Astrocyte (in vitro differentiated cells and primary cell): ENCODE measurements at regions not wholly inside any gene's neighbourhood (a gene's known extent, or its start where the extent isn't known, plus 50 kb on each side); places are given as distances from the start of the nearest gene placed in this dataset.

ENCODE experiments used
- DNase-seq: peaks from one replicate; pipeline ENCODE4 v3.0.0-alpha.2; 2010; ENCODE audit warnings: low read depth
- FAIRE-seq: peaks from 2 replicates; lab custom pipeline; 2011; peaks lifted over from hg19 to GRCh38; lab: Jason Lieb, UNC
- H2AFZ ChIP-seq: 2 replicates; pipeline ENCODE4 v1.6.0; 2012; ENCODE audit warnings: low read depth, low read length, inconsistent platforms
- H3K27ac ChIP-seq: 2 replicates; pipeline ENCODE4 v1.5.1; 2011; ENCODE audit warnings: low read depth, low read length, inconsistent platforms
- H3K27me3 ChIP-seq: 2 replicates; pipeline ENCODE4 v1.6.0; 2011; ENCODE audit warnings: low read length, inconsistent platforms; ENCODE audit not compliant: insufficient read depth
- H3K36me3 ChIP-seq: 2 replicates; pipeline ENCODE4 v1.5.1; 2011; ENCODE audit warnings: low read length, inconsistent platforms; ENCODE audit not compliant: insufficient read depth
- H3K4me1 ChIP-seq: 2 replicates; pipeline ENCODE4 v1.5.1; 2011; ENCODE audit warnings: low read length, inconsistent platforms; ENCODE audit not compliant: insufficient read depth
- H3K4me2 ChIP-seq: 2 replicates; pipeline ENCODE4 v1.6.0; 2012; ENCODE audit warnings: low read length, inconsistent platforms
- H3K4me3 ChIP-seq: 2 replicates; pipeline ENCODE4 v1.5.1; 2011; ENCODE audit warnings: low read depth, mild to moderate bottlenecking, low read length, inconsistent platforms; ENCODE audit not compliant: insufficient read depth
- H3K79me2 ChIP-seq: 2 replicates; pipeline ENCODE4 v1.6.0; 2012; ENCODE audit warnings: mild to moderate bottlenecking, low read length, inconsistent platforms; ENCODE audit not compliant: insufficient read depth
- H3K9ac ChIP-seq: 2 replicates; pipeline ENCODE4 v1.6.0; 2012; ENCODE audit warnings: mild to moderate bottlenecking, low read length, inconsistent platforms
- H3K9me3 ChIP-seq: 2 replicates; pipeline ENCODE4 v1.5.1; 2012; ENCODE audit warnings: low read depth, mild to moderate bottlenecking, low read length, inconsistent platforms; ENCODE audit not compliant: insufficient read depth
- H4K20me1 ChIP-seq: 2 replicates; pipeline ENCODE4 v1.6.0; 2012; ENCODE audit warnings: low read length, inconsistent platforms; ENCODE audit not compliant: insufficient read depth
- H3K27ac Mint-ChIP-seq: one replicate; pipeline ENCODE4 v1.8.0; 2021; ENCODE audit warnings: mild to moderate bottlenecking, mixed read lengths; ENCODE audit not compliant: unreplicated experiment
- H3K27me3 Mint-ChIP-seq: one replicate; pipeline ENCODE4 v1.8.0; 2021; ENCODE audit warnings: low read depth, mixed read lengths; ENCODE audit not compliant: unreplicated experiment
- H3K36me3 Mint-ChIP-seq: one replicate; pipeline ENCODE4 v1.8.0; 2021; ENCODE audit warnings: low read depth, mixed read lengths; ENCODE audit not compliant: unreplicated experiment
- H3K4me1 Mint-ChIP-seq: one replicate; pipeline ENCODE4 v1.8.0; 2021; ENCODE audit warnings: low read depth, mixed read lengths; ENCODE audit not compliant: unreplicated experiment
- H3K4me3 Mint-ChIP-seq: one replicate; pipeline ENCODE4 v1.8.0; 2021; ENCODE audit warnings: mild to moderate bottlenecking, moderate library complexity, mixed read lengths; ENCODE audit not compliant: unreplicated experiment
- H3K9me3 Mint-ChIP-seq: one replicate; pipeline ENCODE4 v1.8.0; 2021; ENCODE audit warnings: mild to moderate bottlenecking, mixed read lengths; ENCODE audit not compliant: unreplicated experiment
- EZH2 ChIP-seq: IDR thresholded peaks from 2 replicates; pipeline ENCODE4 v1.6.1; 2012; ENCODE audit warnings: mild to moderate bottlenecking, low read length, inconsistent platforms; ENCODE audit not compliant: insufficient read depth
- TF ChIP-seq, protein P1 (sequence below): IDR thresholded peaks from 2 replicates; pipeline ENCODE4 v1.5.1; 2011; ENCODE audit warnings: low read depth, mild to moderate bottlenecking, inconsistent platforms, low read length, moderate library complexity; ENCODE audit not compliant: insufficient read depth

GRCh38 chr15:29449136-29449535 lies 179.5 kb upstream of the NSMCE3 start:
- peaks cover 4% of the 10 kb centered on the region for H3K27me3 Mint-ChIP-seq
- DNase-seq (no peak), FAIRE-seq (no peak)
- no peak for TF ChIP-seq EZH2
- TF ChIP-seq, protein P1, sequence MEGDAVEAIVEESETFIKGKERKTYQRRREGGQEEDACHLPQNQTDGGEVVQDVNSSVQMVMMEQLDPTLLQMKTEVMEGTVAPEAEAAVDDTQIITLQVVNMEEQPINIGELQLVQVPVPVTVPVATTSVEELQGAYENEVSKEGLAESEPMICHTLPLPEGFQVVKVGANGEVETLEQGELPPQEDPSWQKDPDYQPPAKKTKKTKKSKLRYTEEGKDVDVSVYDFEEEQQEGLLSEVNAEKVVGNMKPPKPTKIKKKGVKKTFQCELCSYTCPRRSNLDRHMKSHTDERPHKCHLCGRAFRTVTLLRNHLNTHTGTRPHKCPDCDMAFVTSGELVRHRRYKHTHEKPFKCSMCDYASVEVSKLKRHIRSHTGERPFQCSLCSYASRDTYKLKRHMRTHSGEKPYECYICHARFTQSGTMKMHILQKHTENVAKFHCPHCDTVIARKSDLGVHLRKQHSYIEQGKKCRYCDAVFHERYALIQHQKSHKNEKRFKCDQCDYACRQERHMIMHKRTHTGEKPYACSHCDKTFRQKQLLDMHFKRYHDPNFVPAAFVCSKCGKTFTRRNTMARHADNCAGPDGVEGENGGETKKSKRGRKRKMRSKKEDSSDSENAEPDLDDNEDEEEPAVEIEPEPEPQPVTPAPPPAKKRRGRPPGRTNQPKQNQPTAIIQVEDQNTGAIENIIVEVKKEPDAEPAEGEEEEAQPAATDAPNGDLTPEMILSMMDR = no peak
- H3K4me1 Mint-ChIP-seq = peaks cover 8% of the 10 kb centered on the region
- Histone ChIP-seq H2AFZ (no peak overlapping the region), H3K4me1 (no peaks in the 10 kb centered on the region), H3K27ac (no peak overlapping the region), H3K4me3 (no peak overlapping the region), H3K27me3 (no peaks in the 10 kb centered on the region), H3K9ac (no peak overlapping the region), H3K9me3 (no peaks in the 10 kb centered on the region), H3K36me3 (no peaks in the 10 kb centered on the region), H3K79me2 (no peaks in the 10 kb centered on the region), H3K4me2 (no peak overlapping the region), H4K20me1 (no peaks in the 10 kb centered on the region)
- no peak overlapping the region for H3K4me3 Mint-ChIP-seq
- no peaks in the 10 kb centered on the region for H3K36me3 Mint-ChIP-seq
- H3K27ac Mint-ChIP-seq = no peak overlapping the region
- no peaks in the 10 kb centered on the region for H3K9me3 Mint-ChIP-seq

DNA sequence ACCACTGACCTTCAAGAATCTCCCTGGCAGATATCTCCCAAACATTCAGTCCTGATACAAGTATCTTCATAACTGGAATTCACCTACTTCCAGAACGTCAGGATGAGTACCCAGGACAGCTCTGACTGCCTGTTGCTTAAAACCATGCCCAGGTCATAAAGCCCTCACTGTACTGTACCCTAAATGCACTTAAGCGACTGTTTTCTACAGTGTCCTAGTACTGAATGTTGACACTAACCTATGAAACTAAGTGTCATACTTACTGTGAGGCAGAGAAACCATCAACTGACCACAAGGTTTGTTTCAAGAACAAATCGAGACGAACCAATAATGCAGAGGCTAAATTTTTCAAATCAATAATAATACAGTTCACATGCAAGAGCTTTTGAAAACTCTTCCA lies 178.7 kb upstream of the NSMCE3 start:
- H3K36me3 Mint-ChIP-seq = no peaks in the 10 kb centered on the region
- Histone ChIP-seq H3K4me3 (no peak overlapping the region), H2AFZ (no peak overlapping the region), H3K4me1 (no peaks in the 10 kb centered on the region), H3K79me2 (no peaks in the 10 kb centered on the region), H3K27me3 (no peaks in the 10 kb centered on the region), H4K20me1 (no peaks in the 10 kb centered on the region), H3K4me2 (no peak overlapping the region), H3K9ac (no peak overlapping the region), H3K27ac (no peak overlapping the region), H3K9me3 (no peaks in the 10 kb centered on the region), H3K36me3 (no peaks in the 10 kb centered on the region)
- no peak overlapping the region for H3K27ac Mint-ChIP-seq
- H3K9me3 Mint-ChIP-seq = no peaks in the 10 kb centered on the region
- H3K4me1 Mint-ChIP-seq = peaks cover 8% of the 10 kb centered on the region
- TF ChIP-seq, protein P1 = no peak
- no peak for TF ChIP-seq EZH2
- DNase-seq (no peak), FAIRE-seq (no peak)
- H3K4me3 Mint-ChIP-seq = no peak overlapping the region
- peaks cover 5% of the 10 kb centered on the region for H3K27me3 Mint-ChIP-seq

DNA sequence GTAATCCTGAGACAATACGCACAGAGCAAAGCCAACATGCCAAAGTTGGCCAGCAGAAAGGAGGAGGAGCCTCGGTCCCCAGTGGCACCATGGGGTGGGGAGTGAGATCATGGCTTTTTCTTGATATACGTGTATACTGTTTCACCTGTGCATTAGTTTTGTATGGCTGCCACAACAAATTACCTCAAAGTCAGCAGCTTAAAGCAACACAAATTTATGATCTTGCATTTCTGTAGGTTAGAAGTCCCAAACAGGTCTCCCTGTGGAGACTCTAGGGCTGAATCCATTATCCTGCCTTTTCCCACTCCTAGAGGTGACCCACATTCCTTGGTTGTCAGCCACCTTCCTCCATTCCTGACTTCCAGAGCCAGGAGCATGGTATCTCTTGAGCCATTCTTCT lies 176.9 kb upstream of the NSMCE3 start:
- Histone ChIP-seq H3K4me1 (no peaks in the 10 kb centered on the region), H3K9me3 (no peaks in the 10 kb centered on the region), H3K4me3 (no peak overlapping the region), H3K27ac (no peak overlapping the region), H3K9ac (no peak overlapping the region), H3K4me2 (no peak overlapping the region), H3K79me2 (no peaks in the 10 kb centered on the region), H2AFZ (no peak overlapping the region), H3K27me3 (no peaks in the 10 kb centered on the region), H3K36me3 (no peaks in the 10 kb centered on the region), H4K20me1 (no peaks in the 10 kb centered on the region)
- TF ChIP-seq EZH2 = no peak
- TF ChIP-seq, protein P1 = no peak
- FAIRE-seq (no peak), DNase-seq (no peak)
- Mint-ChIP-seq H3K4me1 (no peaks in the 10 kb centered on the region), H3K36me3 (no peaks in the 10 kb centered on the region), H3K27me3 (peaks cover 5% of the 10 kb centered on the region), H3K9me3 (no peaks in the 10 kb centered on the region), H3K27ac (no peak overlapping the region), H3K4me3 (no peak overlapping the region)
